Activated CD8-positive, alpha-beta memory T cell treated with anti-CD3 and anti-CD28 coated beads, Interleukin-2, amount 10 ng/mL, durations not matched to agents 7 days and 5 days (primary cell): ENCODE measurements at regions not wholly inside any gene's neighbourhood (a gene's known extent, or its start where the extent isn't known, plus 50 kb on each side); places are given as distances from the start of the nearest gene placed in this dataset.
"Not testable (repeated sequence)": the region's sequence is repeated elsewhere in the genome, so short reads cannot be mapped to it uniquely, and the experiment has no call there.

Source experiments
- ATAC-seq: fragments of 150-1000 bp; cut with Tn5 transposase; one replicate; pipeline ENCODE4 v1.10.0; 2021; ENCODE audit warnings: moderate library complexity
- CTCF ChIA-PET: fragments of 350-600 bp; sonication (Branson Sonifier 250); formaldehyde crosslinking; loops from one replicate; lab custom pipeline; 2021; ENCODE audit warnings: antibody characterized with exemption; lab: Charles Lee
- DNase-seq: peaks from one replicate; pipeline ENCODE4 v3.0.0-alpha.2; 2020
- H3K27ac Mint-ChIP-seq: one replicate; pipeline ENCODE4 v1.8.0; 2021; ENCODE audit warnings: mild to moderate bottlenecking, mixed read lengths
- H3K27me3 Mint-ChIP-seq: one replicate; pipeline ENCODE4 v1.8.0; 2021; ENCODE audit warnings: mixed read lengths
- H3K36me3 Mint-ChIP-seq: one replicate; pipeline ENCODE4 v1.8.0; 2021; ENCODE audit warnings: mild to moderate bottlenecking, mixed read lengths
- H3K4me1 Mint-ChIP-seq: one replicate; pipeline ENCODE4 v1.8.0; 2021; ENCODE audit warnings: mixed read lengths
- H3K4me3 Mint-ChIP-seq: one replicate; pipeline ENCODE4 v1.8.0; 2021; ENCODE audit warnings: mild to moderate bottlenecking, moderate library complexity, mixed read lengths
- H3K9me3 Mint-ChIP-seq: one replicate; pipeline ENCODE4 v1.8.0; 2022; ENCODE audit warnings: low read depth, mixed read lengths

DNA sequence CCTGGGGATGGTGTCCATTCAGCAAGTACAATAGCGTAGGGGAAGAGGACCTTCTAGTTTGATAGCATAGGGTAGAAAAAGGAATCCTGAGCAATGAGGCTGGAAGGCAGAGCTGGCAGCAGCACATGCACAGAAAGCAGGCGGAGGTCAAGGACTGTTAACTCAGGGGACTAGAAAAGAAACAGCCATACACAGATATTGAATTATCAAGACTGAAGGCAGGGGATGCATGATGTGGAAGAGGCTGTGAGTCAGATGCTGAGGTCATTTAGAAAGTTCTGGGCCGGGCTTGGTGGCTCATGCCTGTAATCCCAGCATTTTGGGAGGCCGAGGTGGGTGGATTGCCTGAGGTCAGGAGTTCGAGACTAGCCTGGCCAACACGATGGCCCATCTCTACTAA is 65.6 kb downstream of the OPTC start:
- Mint-ChIP-seq H3K27me3 (peaks cover 30% of the 10 kb centered on the region), H3K4me1 (no peaks in the 10 kb centered on the region), H3K36me3 (no peaks in the 10 kb centered on the region), H3K4me3 (no peak overlapping the region), H3K27ac (no peak overlapping the region), H3K9me3 (no peaks in the 10 kb centered on the region)
- CTCF ChIA-PET: no interaction called here
- DNase-seq (no peak), ATAC-seq (no peak)

DNA sequence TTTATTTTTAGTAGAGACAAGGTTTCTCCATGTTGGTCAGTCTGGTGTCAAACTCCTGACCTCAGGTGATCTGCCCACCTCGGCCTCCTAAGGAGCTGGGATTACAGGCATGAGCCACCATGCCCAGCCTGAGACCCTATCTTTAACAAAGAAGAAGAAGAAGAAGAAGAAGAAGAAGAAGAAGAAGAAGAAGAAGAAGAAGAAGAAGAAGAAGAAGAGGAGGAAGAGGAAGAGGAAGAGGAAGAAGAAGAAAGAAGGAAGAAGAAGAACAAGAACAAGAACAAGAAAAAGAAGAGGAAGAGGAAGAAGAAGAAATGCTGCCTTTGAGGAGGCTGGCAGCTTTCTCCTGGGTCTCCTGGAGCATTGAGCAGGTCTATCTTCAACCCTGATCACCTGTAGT is 64.9 kb upstream of the ATP2B4 start:
- ATAC-seq, DNase-seq, H3K27ac Mint-ChIP-seq, H3K4me1 Mint-ChIP-seq, H3K4me3 Mint-ChIP-seq, H3K36me3 Mint-ChIP-seq, H3K9me3 Mint-ChIP-seq: not testable (repeated sequence)
- CTCF ChIA-PET: interaction anchor here (0.7 kb wide), 1 partner anchor 398 kb away, joined by 3 read pairs; no protein-coding TSS in a partner anchor
- peaks cover 36% of the 10 kb centered on the region for H3K27me3 Mint-ChIP-seq

DNA sequence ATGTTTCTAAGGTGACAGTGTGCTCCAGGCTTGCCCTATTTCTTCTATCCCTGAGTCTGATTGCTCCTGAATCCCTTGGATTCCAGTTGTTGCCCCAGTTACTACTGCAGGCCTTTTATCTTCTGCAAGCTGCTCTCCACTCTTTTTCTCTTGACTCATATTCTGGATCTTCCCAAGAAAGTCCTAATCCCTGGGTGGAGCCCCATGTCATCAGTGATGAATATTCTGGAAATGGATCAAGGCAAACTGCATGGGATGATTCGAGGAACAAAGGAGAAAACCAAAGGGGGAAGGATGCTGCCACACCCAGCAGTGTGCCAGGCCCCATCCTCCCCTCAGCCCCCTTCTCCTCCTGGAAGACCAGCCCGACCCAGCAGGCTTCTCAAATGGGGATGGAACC is 63.3 kb upstream of the ATP2B4 start:
- Mint-ChIP-seq H3K9me3 (no peaks in the 10 kb centered on the region), H3K36me3 (no peaks in the 10 kb centered on the region), H3K27ac (no peak overlapping the region), H3K4me1 (no peaks in the 10 kb centered on the region), H3K4me3 (no peak overlapping the region), H3K27me3 (peaks cover 29% of the 10 kb centered on the region)
- no peak for ATAC-seq
- CTCF ChIA-PET: no interaction called here
- no peak for DNase-seq

DNA sequence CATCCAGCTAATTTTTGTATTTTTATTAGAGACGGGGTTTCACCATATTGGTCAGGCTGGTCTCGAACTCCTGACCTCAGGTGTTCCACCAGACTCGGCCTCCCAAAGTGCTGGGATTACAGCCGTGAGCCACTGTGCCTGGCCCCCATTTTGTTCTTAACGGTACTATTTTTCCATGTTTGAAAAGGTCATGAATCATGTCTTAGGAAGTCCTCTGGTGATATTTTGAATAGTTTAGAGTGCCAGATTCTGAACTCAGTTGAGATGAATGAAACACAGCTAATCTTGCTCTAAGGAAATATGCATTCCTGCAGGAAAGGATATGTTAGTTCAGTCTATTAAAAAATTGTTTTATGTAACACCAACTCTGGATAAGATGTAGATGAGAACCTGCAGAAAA is 62.6 kb upstream of the ATP2B4 start:
- CTCF ChIA-PET: no interaction called here
- H3K36me3 Mint-ChIP-seq: no peaks in the 10 kb centered on the region

DNA sequence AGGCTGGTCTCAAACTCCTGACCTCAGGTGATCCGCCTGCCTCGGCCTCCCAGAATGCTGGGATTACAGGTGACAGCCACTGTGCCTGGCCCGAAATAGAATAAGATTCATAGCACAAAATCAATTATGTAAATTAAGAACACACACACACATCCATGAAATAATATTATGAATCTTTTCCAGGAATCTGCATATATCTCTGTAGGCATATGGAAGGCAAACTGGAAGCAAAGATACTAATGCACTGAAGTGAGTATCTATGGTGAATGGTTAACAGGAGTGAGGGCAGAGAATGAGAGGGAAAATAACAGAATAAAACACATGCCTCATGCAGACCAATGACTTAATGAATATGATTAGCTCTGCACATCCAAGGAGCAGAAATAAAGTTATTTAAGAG is 61.6 kb upstream of the ATP2B4 start:
- Mint-ChIP-seq H3K4me3 (no peak overlapping the region), H3K36me3 (no peaks in the 10 kb centered on the region), H3K27ac (no peak overlapping the region), H3K9me3 (no peaks in the 10 kb centered on the region), H3K4me1 (no peaks in the 10 kb centered on the region), H3K27me3 (peaks cover 22% of the 10 kb centered on the region)
- DNase-seq (no peak), ATAC-seq (no peak)
- CTCF ChIA-PET: interaction anchor here (1.1 to 2.3 kb wide), 3 partner anchors 28 to 298 kb away, joined by 3 to 7 read pairs (median 3); no protein-coding TSS in a partner anchor

More for the DNA sequence above, 62.6 kb upstream of the ATP2B4 start:
- DNase-seq: no peak
- Mint-ChIP-seq H3K27me3 (peaks cover 27% of the 10 kb centered on the region), H3K27ac (no peak overlapping the region), H3K4me1 (no peaks in the 10 kb centered on the region), H3K9me3 (no peaks in the 10 kb centered on the region), H3K4me3 (no peak overlapping the region)
- ATAC-seq: no peak

DNA sequence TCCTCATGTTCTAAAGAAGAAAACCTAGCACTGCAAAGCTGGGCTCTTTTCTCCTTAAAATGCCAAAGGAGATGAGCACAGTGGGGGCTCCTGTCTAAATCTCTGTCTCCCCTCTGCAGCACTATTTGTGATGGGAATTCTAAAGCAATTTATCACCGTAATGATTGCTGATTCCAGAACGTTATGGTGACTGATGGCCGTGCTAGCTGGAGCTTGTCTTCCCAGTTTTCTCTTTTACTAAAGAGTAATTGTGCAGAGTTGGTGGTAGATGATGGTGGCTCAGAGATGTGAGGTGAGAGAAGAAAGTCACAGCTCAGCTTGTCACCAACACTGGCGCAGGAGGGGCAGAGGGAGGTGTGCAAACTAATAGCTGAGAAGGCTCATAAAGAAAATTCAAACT is 60.7 kb upstream of the ATP2B4 start:
- ATAC-seq: no peak
- no peak overlapping the region for H3K4me3 Mint-ChIP-seq
- CTCF ChIA-PET: interaction anchor here (1.1 to 2.3 kb wide), 4 partner anchors 27 to 299 kb away, joined by 3 to 7 read pairs (median 3); no protein-coding TSS in a partner anchor

DNA sequence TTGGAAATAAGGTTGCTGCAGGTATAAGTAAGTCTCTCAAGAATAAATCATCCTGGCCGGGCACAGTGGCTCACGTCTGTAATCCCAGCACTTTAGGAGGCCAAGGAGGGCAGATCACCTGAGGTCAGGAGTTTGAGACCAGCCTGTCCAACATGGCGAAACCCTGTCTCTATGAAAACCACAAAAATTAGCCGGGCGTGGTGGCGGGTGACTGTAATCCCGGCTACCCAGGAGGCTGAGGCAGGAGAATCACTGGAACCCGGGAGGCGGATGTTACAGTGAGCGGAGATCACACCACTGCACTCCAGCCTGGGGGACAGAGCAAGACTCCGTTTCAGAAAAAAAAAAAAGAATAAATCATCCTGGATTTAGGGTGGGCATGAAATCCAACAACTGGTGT is 59.7 kb upstream of the ATP2B4 start:
- H3K4me1 Mint-ChIP-seq, H3K9me3 Mint-ChIP-seq: not testable (repeated sequence)
- CTCF ChIA-PET: interaction anchor here (1.1 to 2.3 kb wide), 2 partner anchors 62 to 79 kb away, joined by 3 to 7 read pairs; no protein-coding TSS in a partner anchor

More for the DNA sequence above, 60.7 kb upstream of the ATP2B4 start:
- Mint-ChIP-seq H3K9me3 (no peaks in the 10 kb centered on the region), H3K4me1 (no peaks in the 10 kb centered on the region), H3K36me3 (no peaks in the 10 kb centered on the region), H3K27ac (no peak overlapping the region), H3K27me3 (peaks cover 20% of the 10 kb centered on the region)
- no peak for DNase-seq

DNA sequence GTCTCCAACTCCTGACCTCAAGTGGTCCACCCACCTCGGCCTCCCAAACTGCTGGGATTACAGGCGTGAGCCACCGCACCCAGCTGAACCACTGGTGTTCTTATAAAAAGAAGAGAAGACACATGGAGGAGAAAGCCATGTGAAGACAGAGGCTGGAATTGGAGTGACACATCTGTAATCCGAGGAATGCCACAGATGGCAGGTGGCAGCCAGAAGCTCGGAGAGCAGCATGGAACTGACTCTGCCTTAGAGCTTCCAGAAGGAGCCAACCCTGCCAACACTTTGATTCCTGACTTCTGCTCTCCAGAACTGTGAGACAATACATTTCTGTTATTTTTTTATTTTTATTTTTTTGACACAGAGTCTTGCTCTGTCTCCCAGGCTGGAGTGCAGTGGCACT is 59.0 kb upstream of the ATP2B4 start:
- CTCF ChIA-PET: no interaction called here
- ATAC-seq: no peak
- no peak for DNase-seq
- Mint-ChIP-seq H3K9me3 (no peaks in the 10 kb centered on the region), H3K27ac (no peak overlapping the region), H3K36me3 (no peaks in the 10 kb centered on the region), H3K27me3 (peaks cover 14% of the 10 kb centered on the region), H3K4me3 (no peak overlapping the region), H3K4me1 (no peaks in the 10 kb centered on the region)

More for the DNA sequence above, 59.7 kb upstream of the ATP2B4 start:
- H3K27me3 Mint-ChIP-seq: peaks cover 17% of the 10 kb centered on the region
- not testable (repeated sequence) for H3K27ac Mint-ChIP-seq, H3K4me3 Mint-ChIP-seq, ATAC-seq, DNase-seq, H3K36me3 Mint-ChIP-seq

DNA sequence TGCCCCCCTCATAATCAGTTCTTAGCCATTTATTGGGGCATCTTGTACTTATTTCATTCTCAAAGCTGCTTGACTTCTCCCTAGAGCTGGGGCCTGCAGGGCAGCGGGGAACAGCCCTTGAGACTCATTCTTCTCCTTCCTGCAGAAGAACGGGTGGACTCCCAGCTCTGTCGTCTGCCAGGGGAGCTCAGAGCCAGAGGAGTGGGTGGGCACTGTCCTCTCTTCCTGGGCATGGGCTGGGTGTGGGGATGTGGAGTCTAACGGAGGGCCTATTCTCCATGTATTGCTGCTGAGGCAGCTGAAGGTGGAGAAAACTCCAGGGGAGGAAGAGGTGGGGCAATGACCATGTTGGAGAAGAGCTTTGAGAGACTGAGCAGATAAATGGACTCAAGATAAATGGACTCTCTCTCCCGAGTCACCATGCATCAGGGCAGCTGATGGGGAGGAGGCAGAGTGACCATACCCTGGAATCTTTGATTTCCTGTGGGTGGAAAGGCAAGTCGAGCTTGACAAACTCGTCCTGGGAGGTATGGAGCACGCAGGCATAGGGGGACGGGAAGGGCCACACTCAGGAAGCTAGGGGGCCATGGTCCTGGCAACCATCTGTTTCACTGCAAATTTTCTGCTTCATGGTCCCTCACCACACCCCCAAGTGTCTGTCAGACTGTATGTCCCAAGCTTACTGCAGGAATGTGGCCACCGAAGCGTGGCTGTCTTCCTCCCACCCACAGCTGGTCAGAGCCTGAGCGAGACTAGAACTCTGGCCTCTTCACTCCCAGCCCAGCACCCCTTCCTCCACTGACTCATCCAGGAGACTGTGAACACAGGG is 56.9 kb upstream of the ATP2B4 start:
- H3K4me3 Mint-ChIP-seq: no peak overlapping the region
- DNase-seq (no peak), ATAC-seq (no peak)
- H3K27ac Mint-ChIP-seq: no peak overlapping the region
- CTCF ChIA-PET: interaction anchor here (0.7 kb wide), 1 partner anchor 65 kb away, joined by 3 read pairs; no protein-coding TSS in a partner anchor
- no peaks in the 10 kb centered on the region for H3K9me3 Mint-ChIP-seq
- no peaks in the 10 kb centered on the region for H3K36me3 Mint-ChIP-seq
- H3K27me3 Mint-ChIP-seq: peaks cover 6% of the 10 kb centered on the region
- H3K4me1 Mint-ChIP-seq: no peaks in the 10 kb centered on the region

DNA sequence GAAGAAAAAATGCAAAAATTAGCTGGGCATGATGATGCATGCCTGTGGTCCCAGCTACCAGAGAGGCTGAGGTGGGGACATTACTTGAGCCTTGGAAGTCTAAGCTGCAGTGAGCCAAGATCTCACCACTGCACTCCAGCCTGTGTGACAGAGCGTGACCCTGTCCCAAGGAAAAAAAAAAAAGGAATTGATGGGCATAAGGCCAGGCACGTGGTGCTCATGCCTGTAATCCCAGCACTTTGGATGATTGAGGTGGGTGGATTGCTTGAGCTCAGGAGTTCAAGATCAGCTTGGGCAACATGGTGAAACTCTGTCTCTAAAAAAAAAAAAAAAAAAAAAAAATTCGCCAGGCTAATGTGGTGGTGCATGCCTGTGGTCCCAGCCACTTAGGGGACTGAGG is 55.8 kb upstream of the ATP2B4 start:
- Mint-ChIP-seq H3K4me1 (no peaks in the 10 kb centered on the region), H3K27me3 (peaks cover 6% of the 10 kb centered on the region), H3K9me3 (no peaks in the 10 kb centered on the region), H3K27ac (no peak overlapping the region), H3K36me3 (no peaks in the 10 kb centered on the region), H3K4me3 (no peak overlapping the region)
- DNase-seq: no peak
- CTCF ChIA-PET: no interaction called here
- ATAC-seq: no peak

DNA sequence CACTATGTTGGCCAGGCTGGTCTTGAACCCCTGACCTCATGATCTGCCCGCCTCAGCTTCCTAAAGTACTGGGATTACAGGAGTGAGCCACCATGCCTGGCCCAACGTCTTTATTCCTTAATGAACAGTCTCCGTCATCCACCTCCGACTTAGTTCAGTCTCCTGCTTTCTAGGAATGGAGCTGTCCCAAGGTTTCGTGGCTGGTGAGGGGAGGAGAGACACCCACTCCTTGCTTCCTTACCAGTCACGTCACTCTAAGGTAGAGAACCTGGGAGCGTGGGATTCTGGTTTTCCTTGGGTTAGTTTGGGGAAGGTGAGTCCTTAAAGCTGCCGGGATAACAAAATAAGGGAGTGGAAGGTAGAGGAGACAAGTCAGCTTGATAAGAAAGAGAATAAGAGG is 55.0 kb upstream of the ATP2B4 start:
- CTCF ChIA-PET: interaction anchor here (0.7 to 0.9 kb wide), 2 partner anchors 11 to 43 kb away, joined by 3 read pairs; no protein-coding TSS in a partner anchor

DNA sequence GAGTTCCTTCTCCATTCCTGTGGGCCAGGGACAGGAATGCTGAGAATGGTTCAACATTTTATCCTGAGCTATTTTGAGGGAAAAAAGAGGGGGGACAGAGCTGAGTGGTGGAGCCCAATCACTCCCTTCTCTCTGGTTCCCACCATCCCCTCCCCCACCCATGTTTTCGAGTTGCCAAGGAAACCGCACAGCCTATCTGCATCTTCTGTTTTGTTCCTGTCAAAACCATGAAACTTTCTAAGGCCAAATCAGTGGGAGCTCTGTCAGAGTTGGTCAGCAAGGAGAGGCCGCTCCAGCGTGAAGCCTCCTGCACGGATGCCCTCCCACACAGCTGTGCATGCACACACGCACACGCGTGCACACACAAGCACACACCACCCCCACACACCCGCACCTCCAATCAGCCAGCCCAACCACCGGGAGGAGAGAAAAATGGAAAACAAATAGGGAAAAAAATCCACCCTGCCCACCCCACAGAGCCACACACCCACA is 54.5 kb upstream of the ATP2B4 start:
- Mint-ChIP-seq H3K27ac (no peak overlapping the region), H3K36me3 (no peaks in the 10 kb centered on the region), H3K4me1 (no peaks in the 10 kb centered on the region), H3K9me3 (no peaks in the 10 kb centered on the region), H3K27me3 (no peaks in the 10 kb centered on the region), H3K4me3 (no peak overlapping the region)
- CTCF ChIA-PET: interaction anchor here (0.9 kb wide), 1 partner anchor 12 kb away, joined by 3 read pairs; no protein-coding TSS in a partner anchor
- ATAC-seq: no peak
- no peak for DNase-seq

More for the DNA sequence above, 55.0 kb upstream of the ATP2B4 start:
- Mint-ChIP-seq H3K36me3 (no peaks in the 10 kb centered on the region), H3K4me1 (no peaks in the 10 kb centered on the region), H3K27me3 (no peaks in the 10 kb centered on the region), H3K27ac (no peak overlapping the region), H3K9me3 (no peaks in the 10 kb centered on the region), H3K4me3 (no peak overlapping the region)
- ATAC-seq (no peak), DNase-seq (no peak)

DNA sequence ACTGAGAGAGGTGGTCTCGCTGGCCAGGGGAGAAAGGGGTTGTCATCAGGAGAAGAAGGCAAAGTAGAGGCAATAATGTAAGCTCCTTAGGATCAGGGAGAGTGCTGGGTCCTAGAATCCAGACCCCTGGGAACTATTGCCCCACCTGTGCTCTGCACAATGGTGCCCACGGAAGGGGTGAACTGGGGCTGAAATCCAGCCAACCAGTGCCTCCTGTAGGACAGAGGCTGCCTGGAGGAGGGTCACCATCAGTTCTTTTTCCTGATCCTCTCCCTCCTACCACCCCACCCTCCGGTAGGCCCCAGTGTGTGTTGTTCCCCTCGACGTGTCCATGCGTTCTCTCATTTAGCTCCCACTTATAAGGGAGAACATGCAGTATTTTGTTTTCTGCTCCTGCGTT is 52.9 kb upstream of the ATP2B4 start:
- ATAC-seq (no peak), DNase-seq (no peak)
- Mint-ChIP-seq H3K27ac (no peak overlapping the region), H3K9me3 (no peaks in the 10 kb centered on the region), H3K4me1 (no peaks in the 10 kb centered on the region), H3K27me3 (peaks cover 3% of the 10 kb centered on the region), H3K4me3 (no peak overlapping the region), H3K36me3 (no peaks in the 10 kb centered on the region)
- CTCF ChIA-PET: no interaction called here
